ENCODE measurements at regions not wholly inside any gene's neighbourhood (a gene's known extent, or its start where the extent isn't known, plus 50 kb on each side); places are given as distances from the start of the nearest gene placed in this dataset.

GRCh38 chr1:55640708-55641473 is 425.7 kb upstream of the USP24 start:
- TF ChIP-seq EP300 (IDR thresholded peaks at IDR 0.05; ENCODE audit: borderline replicate concordance in 1 of 2, low read depth in 2 of 2, low read length in 2 of 2) (no peak), POLR2A (IDR thresholded peaks at IDR 0.05; ENCODE audit: control extremely low read depth in 1 of 2, low read depth in 2 of 2, low read length in 2 of 2) (no peak)
